ENCODE measurements at regions not wholly inside any gene's neighbourhood (a gene's known extent, or its start where the extent isn't known, plus 50 kb on each side); places are given as distances from the start of the nearest gene placed in this dataset.

DNA sequence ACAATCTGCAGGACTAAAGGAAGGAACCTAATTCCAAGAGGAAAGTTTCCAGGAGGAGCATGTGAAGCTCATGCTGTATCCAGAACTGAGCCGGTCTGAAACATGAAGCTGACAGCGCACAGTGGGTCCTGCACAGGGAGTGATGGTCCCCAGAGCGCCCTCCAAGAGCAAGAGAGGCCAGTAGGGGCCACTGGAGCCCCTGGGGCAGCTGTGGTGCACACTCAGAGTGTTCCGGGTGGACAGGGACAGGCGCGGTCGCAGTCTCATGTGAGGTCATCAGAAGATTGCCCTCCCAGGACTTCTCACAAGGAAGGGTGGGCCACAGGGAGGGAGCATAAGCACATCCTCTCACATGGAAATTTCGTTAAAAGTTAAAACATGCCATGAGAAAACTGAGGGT is 355.9 kb downstream of the EIPR1 start:
- TF ChIP-seq, protein P1, sequence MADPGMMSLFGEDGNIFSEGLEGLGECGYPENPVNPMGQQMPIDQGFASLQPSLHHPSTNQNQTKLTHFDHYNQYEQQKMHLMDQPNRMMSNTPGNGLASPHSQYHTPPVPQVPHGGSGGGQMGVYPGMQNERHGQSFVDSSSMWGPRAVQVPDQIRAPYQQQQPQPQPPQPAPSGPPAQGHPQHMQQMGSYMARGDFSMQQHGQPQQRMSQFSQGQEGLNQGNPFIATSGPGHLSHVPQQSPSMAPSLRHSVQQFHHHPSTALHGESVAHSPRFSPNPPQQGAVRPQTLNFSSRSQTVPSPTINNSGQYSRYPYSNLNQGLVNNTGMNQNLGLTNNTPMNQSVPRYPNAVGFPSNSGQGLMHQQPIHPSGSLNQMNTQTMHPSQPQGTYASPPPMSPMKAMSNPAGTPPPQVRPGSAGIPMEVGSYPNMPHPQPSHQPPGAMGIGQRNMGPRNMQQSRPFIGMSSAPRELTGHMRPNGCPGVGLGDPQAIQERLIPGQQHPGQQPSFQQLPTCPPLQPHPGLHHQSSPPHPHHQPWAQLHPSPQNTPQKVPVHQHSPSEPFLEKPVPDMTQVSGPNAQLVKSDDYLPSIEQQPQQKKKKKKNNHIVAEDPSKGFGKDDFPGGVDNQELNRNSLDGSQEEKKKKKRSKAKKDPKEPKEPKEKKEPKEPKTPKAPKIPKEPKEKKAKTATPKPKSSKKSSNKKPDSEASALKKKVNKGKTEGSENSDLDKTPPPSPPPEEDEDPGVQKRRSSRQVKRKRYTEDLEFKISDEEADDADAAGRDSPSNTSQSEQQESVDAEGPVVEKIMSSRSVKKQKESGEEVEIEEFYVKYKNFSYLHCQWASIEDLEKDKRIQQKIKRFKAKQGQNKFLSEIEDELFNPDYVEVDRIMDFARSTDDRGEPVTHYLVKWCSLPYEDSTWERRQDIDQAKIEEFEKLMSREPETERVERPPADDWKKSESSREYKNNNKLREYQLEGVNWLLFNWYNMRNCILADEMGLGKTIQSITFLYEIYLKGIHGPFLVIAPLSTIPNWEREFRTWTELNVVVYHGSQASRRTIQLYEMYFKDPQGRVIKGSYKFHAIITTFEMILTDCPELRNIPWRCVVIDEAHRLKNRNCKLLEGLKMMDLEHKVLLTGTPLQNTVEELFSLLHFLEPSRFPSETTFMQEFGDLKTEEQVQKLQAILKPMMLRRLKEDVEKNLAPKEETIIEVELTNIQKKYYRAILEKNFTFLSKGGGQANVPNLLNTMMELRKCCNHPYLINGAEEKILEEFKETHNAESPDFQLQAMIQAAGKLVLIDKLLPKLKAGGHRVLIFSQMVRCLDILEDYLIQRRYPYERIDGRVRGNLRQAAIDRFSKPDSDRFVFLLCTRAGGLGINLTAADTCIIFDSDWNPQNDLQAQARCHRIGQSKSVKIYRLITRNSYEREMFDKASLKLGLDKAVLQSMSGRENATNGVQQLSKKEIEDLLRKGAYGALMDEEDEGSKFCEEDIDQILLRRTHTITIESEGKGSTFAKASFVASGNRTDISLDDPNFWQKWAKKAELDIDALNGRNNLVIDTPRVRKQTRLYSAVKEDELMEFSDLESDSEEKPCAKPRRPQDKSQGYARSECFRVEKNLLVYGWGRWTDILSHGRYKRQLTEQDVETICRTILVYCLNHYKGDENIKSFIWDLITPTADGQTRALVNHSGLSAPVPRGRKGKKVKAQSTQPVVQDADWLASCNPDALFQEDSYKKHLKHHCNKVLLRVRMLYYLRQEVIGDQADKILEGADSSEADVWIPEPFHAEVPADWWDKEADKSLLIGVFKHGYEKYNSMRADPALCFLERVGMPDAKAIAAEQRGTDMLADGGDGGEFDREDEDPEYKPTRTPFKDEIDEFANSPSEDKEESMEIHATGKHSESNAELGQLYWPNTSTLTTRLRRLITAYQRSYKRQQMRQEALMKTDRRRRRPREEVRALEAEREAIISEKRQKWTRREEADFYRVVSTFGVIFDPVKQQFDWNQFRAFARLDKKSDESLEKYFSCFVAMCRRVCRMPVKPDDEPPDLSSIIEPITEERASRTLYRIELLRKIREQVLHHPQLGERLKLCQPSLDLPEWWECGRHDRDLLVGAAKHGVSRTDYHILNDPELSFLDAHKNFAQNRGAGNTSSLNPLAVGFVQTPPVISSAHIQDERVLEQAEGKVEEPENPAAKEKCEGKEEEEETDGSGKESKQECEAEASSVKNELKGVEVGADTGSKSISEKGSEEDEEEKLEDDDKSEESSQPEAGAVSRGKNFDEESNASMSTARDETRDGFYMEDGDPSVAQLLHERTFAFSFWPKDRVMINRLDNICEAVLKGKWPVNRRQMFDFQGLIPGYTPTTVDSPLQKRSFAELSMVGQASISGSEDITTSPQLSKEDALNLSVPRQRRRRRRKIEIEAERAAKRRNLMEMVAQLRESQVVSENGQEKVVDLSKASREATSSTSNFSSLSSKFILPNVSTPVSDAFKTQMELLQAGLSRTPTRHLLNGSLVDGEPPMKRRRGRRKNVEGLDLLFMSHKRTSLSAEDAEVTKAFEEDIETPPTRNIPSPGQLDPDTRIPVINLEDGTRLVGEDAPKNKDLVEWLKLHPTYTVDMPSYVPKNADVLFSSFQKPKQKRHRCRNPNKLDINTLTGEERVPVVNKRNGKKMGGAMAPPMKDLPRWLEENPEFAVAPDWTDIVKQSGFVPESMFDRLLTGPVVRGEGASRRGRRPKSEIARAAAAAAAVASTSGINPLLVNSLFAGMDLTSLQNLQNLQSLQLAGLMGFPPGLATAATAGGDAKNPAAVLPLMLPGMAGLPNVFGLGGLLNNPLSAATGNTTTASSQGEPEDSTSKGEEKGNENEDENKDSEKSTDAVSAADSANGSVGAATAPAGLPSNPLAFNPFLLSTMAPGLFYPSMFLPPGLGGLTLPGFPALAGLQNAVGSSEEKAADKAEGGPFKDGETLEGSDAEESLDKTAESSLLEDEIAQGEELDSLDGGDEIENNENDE (IDR thresholded peaks at IDR 0.05; ENCODE audit: insufficient replicate concordance, low read length): no peak
- TF ChIP-seq, protein P2, sequence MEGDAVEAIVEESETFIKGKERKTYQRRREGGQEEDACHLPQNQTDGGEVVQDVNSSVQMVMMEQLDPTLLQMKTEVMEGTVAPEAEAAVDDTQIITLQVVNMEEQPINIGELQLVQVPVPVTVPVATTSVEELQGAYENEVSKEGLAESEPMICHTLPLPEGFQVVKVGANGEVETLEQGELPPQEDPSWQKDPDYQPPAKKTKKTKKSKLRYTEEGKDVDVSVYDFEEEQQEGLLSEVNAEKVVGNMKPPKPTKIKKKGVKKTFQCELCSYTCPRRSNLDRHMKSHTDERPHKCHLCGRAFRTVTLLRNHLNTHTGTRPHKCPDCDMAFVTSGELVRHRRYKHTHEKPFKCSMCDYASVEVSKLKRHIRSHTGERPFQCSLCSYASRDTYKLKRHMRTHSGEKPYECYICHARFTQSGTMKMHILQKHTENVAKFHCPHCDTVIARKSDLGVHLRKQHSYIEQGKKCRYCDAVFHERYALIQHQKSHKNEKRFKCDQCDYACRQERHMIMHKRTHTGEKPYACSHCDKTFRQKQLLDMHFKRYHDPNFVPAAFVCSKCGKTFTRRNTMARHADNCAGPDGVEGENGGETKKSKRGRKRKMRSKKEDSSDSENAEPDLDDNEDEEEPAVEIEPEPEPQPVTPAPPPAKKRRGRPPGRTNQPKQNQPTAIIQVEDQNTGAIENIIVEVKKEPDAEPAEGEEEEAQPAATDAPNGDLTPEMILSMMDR (IDR thresholded peaks at IDR 0.05; ENCODE audit: control extremely low read depth in 1 of 3, insufficient read depth in 1 of 3, low read depth in 1 of 3, low read length in 3 of 3): no peak
- TF ChIP-seq SUZ12 (IDR thresholded peaks at IDR 0.05; ENCODE audit: low read length) (no peak), POLR2A (IDR thresholded peaks at IDR 0.05; ENCODE audit: control extremely low read depth in 1 of 2, low read depth in 2 of 2, low read length in 2 of 2) (no peak), GABPA (IDR thresholded peaks at IDR 0.05; ENCODE audit: borderline replicate concordance, insufficient read depth, low read length) (no peak), CEBPB (IDR thresholded peaks at IDR 0.05; ENCODE audit: low read depth, low read length) (no peak), EZH2 (IDR thresholded peaks at IDR 0.05; ENCODE audit: low read depth, low read length, severe bottlenecking) (no peak), FOSL1 (IDR thresholded peaks at IDR 0.05; ENCODE audit: insufficient read depth, low read depth, low read length) (no peak), POLR2AphosphoS5 (IDR thresholded peaks at IDR 0.05; ENCODE audit: low read depth, low read length) (no peak), TAF1 (IDR thresholded peaks at IDR 0.05; ENCODE audit: low read depth, low read length) (no peak), SRF (IDR thresholded peaks at IDR 0.05; ENCODE audit: low read depth, low read length) (no peak), EP300 (IDR thresholded peaks at IDR 0.05; ENCODE audit: borderline replicate concordance in 1 of 2, low read depth in 2 of 2, low read length in 2 of 2) (no peak), MAFK (IDR thresholded peaks at IDR 0.05; ENCODE audit: low read depth, low read length) (no peak), JUND (IDR thresholded peaks at IDR 0.05; ENCODE audit: low read length) (no peak)

Measured in H1 (cell line).